Right renal cortex interstitium (tissue), 3 donors: ENCODE measurements at regions not wholly inside any gene's neighbourhood (a gene's known extent, or its start where the extent isn't known, plus 50 kb on each side); places are given as distances from the start of the nearest gene placed in this dataset.
"Not testable (repeated sequence)": the region's sequence is repeated elsewhere in the genome, so short reads cannot be mapped to it uniquely, and the experiment has no call there.

Experiments
- DNase-seq, 3 donors: peaks; one replicate each; pipeline ENCODE4 v3.0.0-alpha.2; 2013; ENCODE audit warnings: low read depth in 3 of 3, low spot score in 2 of 3

DNA sequence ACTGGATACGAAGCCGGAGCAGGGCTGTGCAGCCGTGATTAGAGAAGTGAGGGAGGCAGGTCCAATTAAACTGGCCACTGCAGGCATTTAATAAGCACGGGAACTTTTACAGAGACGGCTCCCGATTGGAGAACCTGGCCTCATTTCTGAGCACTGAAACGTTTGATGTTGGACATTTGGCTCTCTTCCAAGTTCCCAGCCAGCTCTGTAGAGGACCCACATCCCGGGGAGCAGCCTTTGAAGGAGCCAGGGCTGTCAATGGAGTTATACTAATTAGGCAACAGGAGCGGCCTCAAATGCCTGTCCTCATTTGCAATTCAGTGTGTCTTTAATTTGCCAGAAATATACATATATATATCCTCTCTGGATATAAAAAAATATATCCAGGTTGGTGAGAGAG lies 499.4 kb upstream of the C16orf82 start:
- no peak for DNase-seq

DNA sequence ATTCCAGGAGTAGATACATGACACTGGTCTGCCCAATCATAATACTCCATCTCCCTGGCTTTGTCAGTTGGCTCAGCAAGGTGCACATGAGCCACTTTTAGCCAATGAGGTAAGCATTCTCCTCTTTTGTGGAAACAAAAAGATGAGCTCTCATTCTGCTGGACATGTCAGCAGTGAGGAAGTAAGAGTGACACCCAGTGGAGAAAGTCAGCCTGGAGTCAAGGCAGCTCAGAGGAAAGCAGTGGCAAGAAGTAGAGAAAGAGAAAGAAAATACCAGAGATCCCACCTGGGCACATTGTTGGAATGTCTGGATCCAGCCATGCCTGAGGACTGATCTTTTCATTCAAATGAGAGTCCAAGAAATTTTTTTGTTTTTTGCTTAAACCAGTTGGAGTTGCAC lies 496.9 kb upstream of the C16orf82 start:
- peak in 1 of 3 donors; percentile 4 for DNase-seq

DNA sequence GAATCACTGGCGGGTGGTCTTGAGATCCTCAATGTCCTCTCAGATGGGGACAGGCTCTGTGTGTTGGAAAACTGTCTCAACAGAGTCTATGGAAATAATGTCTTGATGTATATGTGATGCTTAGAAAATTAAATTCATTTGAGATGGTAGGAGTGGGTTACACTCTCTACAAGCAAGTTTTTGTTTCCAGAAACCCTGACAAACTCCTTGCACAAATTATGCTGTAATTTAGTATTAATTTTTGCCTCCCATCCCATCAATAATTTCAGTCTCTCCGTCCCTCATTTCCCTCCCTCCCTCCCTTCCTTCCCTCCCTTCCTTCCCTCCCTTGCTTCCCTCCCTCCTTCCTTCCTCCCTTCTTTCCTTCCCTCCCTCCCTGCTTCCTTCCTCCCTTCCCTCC lies 488.0 kb upstream of the C16orf82 start:
- DNase-seq = no peak

DNA sequence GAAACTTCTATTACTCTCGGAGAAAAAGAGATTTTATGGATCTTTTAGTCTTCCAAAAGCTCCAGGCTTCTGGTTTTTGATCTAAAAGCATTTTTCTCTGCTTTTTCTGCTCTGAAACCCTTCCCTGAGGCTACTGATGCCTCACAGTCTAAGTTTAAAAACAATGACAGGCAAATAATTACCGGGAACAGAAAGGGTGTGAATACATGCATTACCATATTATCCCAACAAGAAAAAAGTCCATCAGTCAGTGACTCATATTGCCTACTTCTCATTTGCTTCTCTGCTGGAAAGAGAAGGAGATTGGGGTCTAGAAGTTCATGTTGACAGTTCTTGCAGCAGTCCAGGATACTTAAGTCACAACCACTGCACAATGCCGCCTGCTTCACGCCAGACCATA lies 482.9 kb upstream of the C16orf82 start:
- no peak for DNase-seq

DNA sequence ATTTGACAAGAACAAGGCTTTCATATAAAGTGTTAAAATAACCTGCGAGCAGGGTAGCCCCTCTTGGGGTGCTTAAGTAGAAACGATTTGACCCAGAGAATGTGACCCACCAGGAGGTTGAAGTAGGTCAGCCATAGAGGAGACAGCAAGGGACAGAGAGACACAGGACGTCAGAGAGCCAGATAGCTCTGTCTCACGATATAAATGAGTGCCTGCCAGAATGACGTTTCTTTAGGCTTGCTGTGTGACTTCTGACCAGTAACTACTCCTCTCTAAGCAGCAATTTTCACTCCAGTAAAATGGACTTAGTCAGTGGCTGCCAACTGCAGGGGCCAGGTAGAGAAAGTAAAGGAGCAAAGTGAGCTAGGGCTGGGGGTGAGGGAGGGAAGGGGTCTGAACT lies 473.0 kb upstream of the C16orf82 start:
- DNase-seq = no peak

DNA sequence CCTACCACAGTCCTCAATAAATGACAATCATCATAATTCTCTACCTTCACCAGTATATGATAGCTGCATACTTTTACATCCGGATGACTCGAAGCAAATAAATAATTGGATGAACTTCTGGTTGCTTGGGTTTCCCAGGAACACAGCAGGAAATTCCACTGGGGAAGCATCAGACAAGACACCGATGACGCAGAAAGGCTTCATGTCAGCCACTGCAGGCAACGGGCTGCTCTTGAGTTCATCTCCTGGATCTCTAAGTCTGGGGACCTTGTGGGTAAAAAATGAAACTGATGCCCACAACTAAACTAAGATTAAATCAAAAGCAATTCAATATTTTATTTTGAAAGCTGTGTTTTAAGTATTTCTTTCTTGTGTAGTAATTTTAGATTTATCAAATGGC lies 472.1 kb upstream of the C16orf82 start:
- DNase-seq = no peak

DNA sequence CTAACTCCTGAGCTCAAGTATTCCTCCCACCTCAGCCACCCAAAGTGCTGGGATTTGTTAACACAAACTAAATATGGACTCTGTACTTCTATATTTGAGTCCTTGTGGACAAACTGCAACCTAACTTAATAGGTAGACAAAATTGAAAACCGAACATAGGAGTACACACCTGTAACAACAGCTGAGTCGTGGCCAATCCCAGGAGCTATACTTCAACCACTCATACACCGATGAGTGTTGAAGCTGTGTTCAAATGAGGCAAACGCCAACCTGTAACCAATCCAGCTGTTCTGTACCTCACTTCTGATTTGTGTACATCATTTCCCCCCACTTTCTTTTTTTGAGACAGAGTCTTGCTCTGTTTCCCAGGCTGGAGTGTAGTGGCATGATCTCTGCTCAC lies 471.5 kb upstream of the C16orf82 start:
- DNase-seq = no peak

DNA sequence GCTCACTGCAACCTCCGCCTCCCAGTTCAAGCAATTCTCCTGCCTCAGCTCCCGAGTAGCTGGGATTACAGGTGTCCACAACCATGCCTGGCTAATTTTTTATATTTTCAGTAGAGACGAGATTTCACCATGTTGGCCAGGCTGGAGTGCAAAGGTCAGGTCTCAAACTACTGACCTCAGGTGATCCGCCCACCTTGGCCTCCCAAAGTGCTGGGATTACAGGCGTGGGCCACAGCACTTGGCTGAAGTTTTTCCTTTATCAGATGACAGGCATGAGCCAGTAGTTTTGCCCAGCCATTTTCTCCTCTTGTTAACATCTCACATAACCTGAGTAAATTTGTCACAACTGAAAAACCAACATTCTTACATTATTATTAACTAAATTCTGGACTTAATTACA lies 470.7 kb upstream of the C16orf82 start:
- DNase-seq = not testable (repeated sequence)

DNA sequence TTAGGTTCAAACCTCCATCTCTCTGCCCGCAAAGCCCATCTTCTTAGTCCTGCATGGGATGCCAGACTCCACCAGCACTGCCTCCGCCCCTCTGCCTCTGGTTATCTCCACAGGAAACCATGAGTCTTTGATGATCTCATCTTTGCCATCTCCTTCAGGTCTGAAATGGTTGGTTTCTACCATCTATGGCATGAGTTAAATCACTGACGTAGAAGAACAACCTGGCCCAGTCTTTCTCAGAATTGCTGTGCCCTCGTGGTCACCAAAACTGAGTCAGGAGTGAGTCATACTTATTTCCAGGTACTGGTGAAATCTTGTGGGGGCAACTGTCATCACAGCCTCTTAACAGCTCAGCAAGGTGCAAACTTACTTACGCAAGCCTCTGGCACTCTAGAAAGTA lies 468.7 kb upstream of the C16orf82 start:
- no peak for DNase-seq

DNA sequence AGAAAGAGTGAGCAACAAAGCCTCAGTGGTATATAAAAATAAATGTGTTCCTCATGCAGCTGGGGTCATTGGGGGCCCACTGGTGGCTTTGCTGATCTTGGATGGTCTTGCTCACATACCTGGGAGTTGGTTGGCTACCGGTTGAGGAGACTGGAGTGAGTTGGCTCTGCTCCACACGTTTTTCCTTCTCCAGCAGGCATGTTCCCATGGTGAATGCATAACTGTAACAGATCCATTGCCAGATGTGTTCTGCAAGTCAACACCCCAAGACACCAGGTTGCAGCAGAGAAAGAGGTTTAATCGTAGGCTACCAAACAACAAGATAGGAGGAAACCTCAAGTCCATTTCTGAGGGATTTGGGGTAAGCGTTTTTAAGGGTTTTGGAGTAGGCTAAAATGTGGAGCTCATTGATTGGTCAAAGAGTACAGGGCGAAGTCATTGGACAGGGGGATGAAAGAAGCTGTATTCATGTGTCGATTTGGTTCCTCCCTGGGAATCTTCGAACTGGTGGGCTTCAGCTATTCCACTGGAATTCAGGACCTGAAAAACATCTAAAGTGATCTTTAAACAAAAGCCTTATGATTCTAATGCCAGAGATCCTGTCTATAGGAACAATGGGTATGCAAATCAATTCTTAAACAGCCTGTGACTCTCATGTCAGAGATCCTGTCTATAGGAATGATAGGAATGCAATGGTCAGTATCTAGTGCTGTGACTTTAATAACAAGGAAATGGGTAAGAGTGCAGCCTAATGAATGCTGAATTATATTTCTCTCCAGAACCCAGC lies 467.5 kb upstream of the C16orf82 start:
- no peak for DNase-seq

DNA sequence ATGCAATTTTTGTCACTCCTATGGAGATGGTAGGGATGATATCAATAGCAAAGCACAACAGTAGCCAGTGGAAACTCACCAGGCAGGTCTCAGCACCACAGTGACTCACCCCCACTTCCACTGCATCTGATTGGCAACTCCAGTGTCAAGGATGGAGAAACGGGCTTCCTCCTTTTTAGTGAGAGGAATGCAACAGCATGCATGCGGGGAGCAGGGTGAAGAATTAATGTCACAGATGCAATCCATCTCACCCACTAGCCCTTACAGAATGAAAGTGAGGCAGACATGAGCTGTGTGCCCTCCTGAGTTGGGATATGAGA lies 467.0 kb upstream of the C16orf82 start:
- no peak for DNase-seq

DNA sequence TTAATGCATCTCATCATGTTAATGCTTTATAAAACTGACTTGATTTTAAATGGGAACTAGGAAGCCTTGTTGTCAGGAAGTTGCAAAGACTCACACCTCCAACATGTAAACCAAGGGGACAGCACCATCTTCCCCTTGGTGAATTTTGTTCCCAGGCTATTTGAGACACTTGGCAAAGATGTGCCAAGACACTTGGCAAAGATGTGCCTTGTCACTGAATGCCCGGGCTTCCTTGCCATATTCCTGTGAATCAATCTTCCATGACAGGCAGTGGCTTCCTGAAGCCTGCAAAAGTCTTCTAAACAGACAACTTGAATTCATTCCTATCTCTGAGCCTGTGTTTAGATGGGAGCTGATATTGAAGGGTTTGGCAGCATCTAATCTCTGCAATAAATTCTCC lies 465.4 kb upstream of the C16orf82 start:
- no peak for DNase-seq

DNA sequence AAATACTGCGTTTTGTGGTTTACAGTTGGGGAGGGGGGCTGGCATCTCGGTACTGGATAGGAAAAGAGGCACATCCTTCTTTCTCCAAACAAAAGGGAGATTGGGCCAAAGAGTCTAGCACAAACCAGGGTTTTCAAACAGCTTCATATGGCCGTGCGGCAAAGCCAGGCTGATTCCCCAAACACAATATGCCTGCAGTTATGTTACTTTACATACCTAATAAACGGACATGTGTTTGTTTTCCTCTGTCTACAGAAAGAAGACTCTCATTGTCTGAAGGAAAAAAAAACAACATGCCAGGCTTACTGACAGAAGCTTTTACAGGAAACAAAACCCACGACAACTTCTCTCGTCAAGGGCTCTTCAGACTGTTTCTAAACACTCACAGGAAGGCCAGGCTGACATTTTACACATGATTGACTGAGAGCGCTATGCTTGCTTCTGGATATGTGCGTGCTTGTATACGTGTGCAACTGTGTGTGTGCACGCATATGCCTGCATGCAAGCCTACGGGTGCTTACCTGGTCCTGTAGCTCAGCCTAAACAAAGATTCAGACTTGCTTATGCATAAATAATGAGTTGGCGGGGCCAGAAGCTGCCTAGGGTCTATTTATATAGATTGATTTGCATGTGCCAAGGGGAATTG lies 461.0 kb upstream of the C16orf82 start:
- no peak for DNase-seq

DNA sequence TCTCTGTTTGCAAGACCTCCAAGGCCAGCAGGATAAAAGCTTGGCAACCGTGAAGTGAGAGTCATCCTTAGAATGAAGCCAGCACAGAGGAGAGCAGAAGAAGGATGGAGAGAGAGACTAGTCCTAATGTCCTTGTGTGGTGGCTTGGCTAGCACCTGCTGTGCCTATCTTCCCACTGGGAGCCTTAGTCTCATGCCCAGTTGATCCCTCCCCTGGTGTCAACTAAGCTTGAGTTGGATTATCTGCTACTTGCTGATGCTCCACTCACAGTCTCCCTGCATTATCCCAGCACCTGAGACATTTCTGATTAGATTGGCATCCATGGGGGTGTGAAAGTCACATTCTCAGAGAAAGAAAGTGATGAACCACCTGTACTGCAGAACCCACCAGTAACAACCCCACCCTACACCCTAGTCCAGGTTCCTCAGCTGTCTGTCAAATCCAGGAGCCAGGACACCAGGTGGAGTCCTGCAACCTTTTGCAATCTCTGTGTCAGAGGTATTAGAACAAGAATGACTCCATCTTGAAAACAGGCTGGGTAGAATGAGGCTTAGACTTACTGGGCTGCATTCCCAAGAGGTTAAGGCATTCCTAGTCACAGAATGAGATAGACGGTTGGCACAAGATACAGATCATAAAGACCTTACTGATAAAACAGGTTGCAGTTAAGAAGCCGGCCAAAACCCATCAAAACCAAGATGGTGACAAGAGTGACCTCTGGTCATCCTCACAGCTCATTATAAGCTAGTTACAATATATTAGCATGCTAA lies 460.2 kb upstream of the C16orf82 start:
- no peak for DNase-seq

DNA sequence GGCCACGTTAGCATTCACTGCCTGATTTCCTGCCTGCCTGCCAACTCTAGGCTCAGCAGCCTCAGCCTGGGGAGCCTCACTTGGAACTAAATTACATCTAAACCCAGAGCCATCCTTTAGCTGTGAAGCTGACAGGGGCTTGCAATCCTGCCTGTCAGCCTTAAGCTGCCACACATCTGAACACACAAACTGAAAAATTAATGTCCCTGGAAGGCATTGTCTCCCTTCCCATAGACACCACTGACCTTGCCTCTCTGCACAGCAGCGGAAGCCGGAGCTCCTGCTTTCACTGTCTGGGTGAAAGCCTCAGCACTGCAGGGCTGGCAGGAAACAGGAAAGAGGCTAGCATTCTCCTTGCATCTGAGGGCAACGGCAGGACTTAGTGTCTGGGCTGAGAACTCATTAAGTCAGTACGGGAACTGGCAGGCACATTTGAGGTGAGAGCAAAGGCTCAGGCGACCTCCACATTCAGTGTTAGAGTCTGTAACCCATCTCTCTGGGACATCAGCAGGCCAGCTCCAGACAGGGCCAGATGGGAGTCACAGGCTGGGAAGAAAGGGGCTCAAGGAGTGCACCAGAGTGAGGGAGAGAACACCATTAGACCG lies 452.4 kb upstream of the C16orf82 start:
- DNase-seq = no peak

DNA sequence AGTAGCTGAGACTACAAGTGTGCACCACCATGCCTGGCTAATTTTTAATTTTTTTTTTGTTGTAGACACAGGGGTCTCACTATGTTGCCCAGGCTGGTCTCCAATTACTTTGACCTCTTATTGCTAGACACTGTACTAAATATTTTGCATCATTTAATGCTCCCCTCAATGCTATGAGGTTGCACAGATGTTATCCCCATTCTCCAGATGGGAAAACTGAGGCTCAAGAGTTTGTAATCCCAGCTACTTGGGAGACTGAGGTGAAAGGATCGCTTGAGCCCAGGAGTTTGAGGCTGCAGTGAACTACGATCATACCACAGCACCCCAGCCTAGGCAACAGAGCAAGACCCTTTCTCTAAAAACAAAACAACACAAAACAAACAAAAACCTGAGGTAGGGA lies 443.3 kb upstream of the C16orf82 start:
- DNase-seq = no peak

DNA sequence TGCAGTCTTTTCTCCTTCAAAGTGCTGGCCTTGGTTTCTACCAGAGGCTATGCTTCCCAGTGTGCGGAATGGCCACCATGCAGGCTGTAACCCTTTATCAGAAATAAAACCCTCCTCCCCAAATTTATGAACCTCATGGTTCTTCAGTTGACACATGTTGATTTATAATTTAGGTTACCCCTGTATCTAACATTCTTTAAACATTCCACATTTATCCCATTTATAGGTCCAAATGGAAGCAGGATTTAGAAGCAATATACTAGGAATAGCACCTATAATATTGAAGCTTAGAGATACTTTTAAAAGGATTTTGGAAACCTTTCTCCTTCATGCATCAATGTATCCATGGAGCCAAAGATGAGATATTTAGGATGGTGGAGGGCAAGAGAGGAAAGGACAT lies 438.8 kb upstream of the C16orf82 start:
- no peak for DNase-seq

DNA sequence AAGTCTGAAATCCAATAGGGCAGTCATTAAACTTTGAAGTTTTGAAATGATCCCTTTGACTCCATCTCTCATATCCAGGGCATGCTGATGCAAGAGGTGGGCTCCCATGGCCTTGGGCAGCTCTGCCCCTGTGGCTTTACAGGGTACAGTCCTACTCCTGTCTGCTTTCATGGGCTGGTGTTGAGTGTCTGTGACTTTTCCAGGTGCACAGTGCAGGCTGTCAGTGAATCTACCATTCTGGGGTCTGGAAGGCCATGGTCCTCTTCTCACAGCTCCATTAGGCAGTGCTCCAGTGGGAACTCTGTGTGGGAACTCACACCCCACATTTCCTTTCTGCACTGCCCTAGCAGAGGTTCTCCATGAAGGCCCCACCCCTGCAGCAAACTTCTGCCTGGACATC lies 435.4 kb upstream of the C16orf82 start:
- not testable (repeated sequence) for DNase-seq

DNA sequence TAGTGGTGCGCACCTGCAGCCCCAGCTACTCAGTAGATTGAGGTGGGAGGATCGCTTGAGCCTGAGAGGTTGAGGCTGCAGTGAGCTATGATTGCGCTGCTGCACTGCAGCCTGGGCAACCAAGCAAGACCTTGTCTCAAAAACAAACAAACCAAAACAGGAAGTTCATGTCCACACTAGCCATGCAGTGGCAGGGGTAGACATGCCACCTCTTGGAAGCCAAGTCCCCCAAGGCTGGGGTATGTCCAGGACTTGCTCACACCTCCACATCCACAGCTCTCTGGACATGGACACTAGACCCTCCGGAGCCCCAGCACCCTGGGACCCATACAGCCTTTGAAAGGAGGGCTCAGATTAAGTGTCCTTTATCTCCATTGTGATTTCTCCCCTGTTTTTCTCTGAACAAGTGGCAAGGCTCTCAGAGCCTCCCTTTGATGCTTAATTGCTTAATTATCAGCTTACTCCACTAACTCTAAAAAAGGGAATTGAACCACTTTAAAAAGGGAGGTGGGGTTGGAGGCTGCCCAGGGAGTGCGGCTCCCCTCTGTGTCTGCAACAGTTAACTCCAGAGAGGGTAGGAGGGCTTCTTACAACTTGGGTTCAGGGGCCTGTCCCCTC lies 424.6 kb upstream of the C16orf82 start:
- no peak for DNase-seq

DNA sequence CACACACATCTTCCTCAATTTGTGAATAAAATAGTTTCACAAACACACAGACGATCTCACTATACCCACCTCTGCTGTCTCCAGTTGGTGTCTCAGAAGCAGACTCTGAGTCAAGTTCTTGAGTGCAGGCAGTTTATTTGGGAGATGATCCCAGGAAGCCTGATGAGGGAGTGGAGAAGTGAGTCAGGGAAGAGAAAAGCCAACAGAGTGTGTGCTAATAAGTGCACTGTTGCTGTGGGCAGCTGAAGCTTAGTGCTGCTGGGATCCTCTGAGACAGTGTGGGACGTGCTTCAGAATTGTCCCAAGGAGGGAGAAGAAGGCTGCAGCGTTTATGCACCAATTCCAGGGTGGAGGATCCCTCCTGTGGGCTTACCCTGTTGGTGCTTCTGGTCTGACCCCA lies 423.2 kb upstream of the C16orf82 start:
- DNase-seq = no peak

DNA sequence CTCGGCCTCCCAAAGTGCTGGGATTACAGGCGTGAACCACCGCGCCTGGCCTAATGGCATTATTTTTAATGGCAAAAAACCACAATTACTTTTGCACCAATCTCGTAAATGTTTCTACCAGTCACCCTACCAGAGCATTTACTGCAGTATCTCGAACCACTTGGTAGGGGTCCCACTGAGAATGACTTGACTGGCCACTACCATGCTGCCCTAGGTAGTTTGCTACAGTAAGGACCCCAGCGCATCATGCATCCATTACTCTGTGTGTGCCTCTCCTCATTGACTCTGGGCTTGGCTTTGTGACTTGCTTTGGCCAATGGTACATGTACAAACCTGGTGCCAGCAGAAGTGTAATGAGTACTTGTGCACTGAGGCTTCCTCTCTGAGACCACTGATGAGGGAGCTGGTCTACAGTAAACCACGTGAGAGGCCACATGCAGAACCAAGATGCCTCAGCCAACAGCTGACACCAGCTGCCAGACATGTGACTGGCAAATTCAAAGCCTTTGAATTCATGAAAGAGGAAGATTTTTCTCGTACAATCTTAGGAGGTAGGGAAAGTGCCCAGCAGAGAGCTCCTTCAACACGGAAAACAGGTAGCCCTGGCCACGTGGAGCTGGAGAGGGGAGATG lies 421.7 kb upstream of the C16orf82 start:
- no peak for DNase-seq
